IMR-90 (cell line): ENCODE measurements at regions not wholly inside any gene's neighbourhood (a gene's known extent, or its start where the extent isn't known, plus 50 kb on each side); places are given as distances from the start of the nearest gene placed in this dataset.

Source experiments
- ATAC-seq: fragments of 200-7000 bp; cut with Tn5 transposase; 2 replicates; pipeline ENCODE4 v1.9.1; 2020; ENCODE audit warnings: low read depth, mild to moderate bottlenecking, moderate library complexity
- BruUV-seq: library from RNA; stranded (reverse); fragments of 400-500 nt; replicated peaks from 2 replicates; lab custom pipeline; 2021; lab: Mats Ljungman, UMichigan
- CTCF ChIA-PET: fragments of 300-600 bp; formaldehyde crosslinking; extraction: SDS; loops from one replicate; lab custom pipeline; 2021; ENCODE audit warnings: antibody characterized with exemption; lab: Yijun Ruan, JAX
- POLR2A ChIA-PET: fragments of 300-600 bp; sonication (Branson Sonifier 250); formaldehyde crosslinking; loops from one replicate; lab custom pipeline; 2022; ENCODE audit warnings: antibody characterized with exemption; ENCODE audit not compliant: unreplicated experiment; lab: Charles Lee
- DNase-seq: peaks from one replicate; pipeline ENCODE4 v3.0.0; 2013
- H2AFZ ChIP-seq: replicated peaks from 2 replicates; pipeline ENCODE3; 2013; ENCODE audit warnings: low read length, mild to moderate bottlenecking; ENCODE audit not compliant: poor library complexity
- H2AK5ac ChIP-seq: 2 replicates; pipeline ENCODE4 v1.6.1; 2013; ENCODE audit warnings: low read depth, low read length, inconsistent platforms
- H2AK9ac ChIP-seq: replicated peaks from 2 replicates; pipeline ENCODE3; 2013; ENCODE audit warnings: mild to moderate bottlenecking, low read depth, low read length, moderate library complexity; ENCODE audit not compliant: poor library complexity
- H2BK120ac ChIP-seq: 2 replicates; pipeline ENCODE4 v1.6.1; 2013; ENCODE audit warnings: low read depth, low read length, inconsistent platforms
- H2BK15ac ChIP-seq: 3 replicates; pipeline ENCODE4 v1.6.1; 2013; ENCODE audit warnings: low read depth, low read length, inconsistent platforms
- H2BK20ac ChIP-seq: 2 replicates; pipeline ENCODE4 v1.6.1; 2013; ENCODE audit warnings: low read depth, mild to moderate bottlenecking, inconsistent platforms, low read length, moderate library complexity
- H2BK5ac ChIP-seq: 2 replicates; pipeline ENCODE4 v1.6.1; 2013; ENCODE audit warnings: mild to moderate bottlenecking, low read depth, low read length, inconsistent platforms; ENCODE audit not compliant: poor library complexity, severe bottlenecking
- H3K14ac ChIP-seq: replicated peaks from 2 replicates; pipeline ENCODE4 v1.6.1; 2013; ENCODE audit warnings: low read depth, low read length, inconsistent platforms
- H3K18ac ChIP-seq: 2 replicates; pipeline ENCODE4 v1.6.1; 2013; ENCODE audit warnings: low read depth, low read length, control low read depth
- H3K23ac ChIP-seq: 2 replicates; pipeline ENCODE4 v1.6.1; 2013; ENCODE audit warnings: low read depth, low read length, inconsistent platforms
- H3K27ac ChIP-seq: 2 replicates; pipeline ENCODE4 v1.5.1; 2013; ENCODE audit warnings: mild to moderate bottlenecking, control low read depth, low read length; ENCODE audit not compliant: insufficient read depth
- H3K27me3 ChIP-seq: 2 replicates; pipeline ENCODE4 v1.6.1; 2013; ENCODE audit warnings: low read length; ENCODE audit not compliant: control insufficient read depth, insufficient read depth
- H3K36me3 ChIP-seq: 2 replicates; pipeline ENCODE4 v1.6.1; 2013; ENCODE audit warnings: low read length, mixed read lengths; ENCODE audit not compliant: control insufficient read depth, insufficient read depth
- H3K4ac ChIP-seq: 2 replicates; pipeline ENCODE4 v1.6.1; 2013; ENCODE audit warnings: low read depth, low read length, inconsistent platforms
- H3K4me1 ChIP-seq: 2 replicates; pipeline ENCODE4 v1.6.1; 2013; ENCODE audit warnings: low read length, mixed read lengths; ENCODE audit not compliant: control insufficient read depth, insufficient read depth
- H3K4me2 ChIP-seq: 2 replicates; pipeline ENCODE4 v1.6.1; 2013; ENCODE audit warnings: low read depth, mild to moderate bottlenecking, control low read depth, low read length, moderate library complexity
- H3K4me3 ChIP-seq: 2 replicates; pipeline ENCODE4 v1.5.1; 2013; ENCODE audit warnings: low read depth, mild to moderate bottlenecking, control low read depth, low read length, moderate library complexity; ENCODE audit not compliant: insufficient read depth
- H3K56ac ChIP-seq: 2 replicates; pipeline ENCODE4 v1.6.1; 2013; ENCODE audit warnings: low read length, inconsistent platforms; ENCODE audit not compliant: insufficient read depth; ENCODE audit errors: extremely low read depth
- H3K79me1 ChIP-seq, 2 experiments: 2 replicates each; pipeline ENCODE4 v1.6.1; 2013; ENCODE audit warnings: low read length in 2 of 2, inconsistent platforms in 1 of 2, low read depth in 1 of 2
- H3K9ac ChIP-seq: 2 replicates; pipeline ENCODE4 v1.6.1; 2013; ENCODE audit warnings: low read depth, low read length, control low read depth
- H3K9me1 ChIP-seq: 2 replicates; pipeline ENCODE4 v1.6.1; 2013; ENCODE audit warnings: low read length, inconsistent platforms; ENCODE audit not compliant: insufficient read depth
- H3K9me3 ChIP-seq: 2 replicates; pipeline ENCODE4 v1.6.1; 2013; ENCODE audit warnings: low read length; ENCODE audit not compliant: control insufficient read depth, insufficient read depth
- H4K20me1 ChIP-seq: 2 replicates; pipeline ENCODE4 v1.6.1; 2013; ENCODE audit warnings: low read length, inconsistent platforms; ENCODE audit not compliant: insufficient read depth
- H4K5ac ChIP-seq: 2 replicates; pipeline ENCODE4 v1.6.1; 2013; ENCODE audit warnings: mild to moderate bottlenecking, low read depth, low read length, control low read depth
- H4K8ac ChIP-seq, 2 experiments: 2 replicates each; pipeline ENCODE4 v1.6.1; 2013; ENCODE audit warnings: low read depth in 2 of 2, low read length in 2 of 2, control low read depth in 1 of 2, inconsistent platforms in 1 of 2
- H4K91ac ChIP-seq: 2 replicates; pipeline ENCODE4 v1.6.1; 2013; ENCODE audit warnings: low read depth, low read length, inconsistent platforms; ENCODE audit not compliant: insufficient read depth
- BHLHE40 ChIP-seq: fragments of 150-350 bp; IDR thresholded peaks from 2 replicates; pipeline ENCODE4 v1.6.1; 2016; ENCODE audit warnings: mild to moderate bottlenecking, low read depth, low read length
- CEBPB ChIP-seq: IDR thresholded peaks from 2 replicates; pipeline ENCODE4 v1.6.1; 2012; ENCODE audit warnings: low read depth, low read length, improper control_type of control experiment
- CHD1 ChIP-seq: IDR thresholded peaks from 2 replicates; pipeline ENCODE4 v1.6.1; 2012; ENCODE audit warnings: low read depth, low read length, improper control_type of control experiment
- CTCF ChIP-seq: conservative IDR thresholded peaks from 2 replicates; pipeline ENCODE4 v1.5.1; 2012; ENCODE audit warnings: mild to moderate bottlenecking, low read depth, low read length, improper control_type of control experiment
- FOS ChIP-seq: fragments of 150-350 bp; IDR thresholded peaks from 2 replicates; pipeline ENCODE4 v1.6.1; 2016; ENCODE audit warnings: low read depth, low read length
- MAFK ChIP-seq: IDR thresholded peaks from 2 replicates; pipeline ENCODE4 v1.6.1; 2012; ENCODE audit warnings: low read depth, low read length, improper control_type of control experiment
- MAZ ChIP-seq: IDR thresholded peaks from 2 replicates; pipeline ENCODE4 v1.6.1; 2012; ENCODE audit warnings: low read depth, mild to moderate bottlenecking, low read length, improper control_type of control experiment, moderate library complexity, borderline replicate concordance
- MXI1 ChIP-seq: IDR thresholded peaks from 2 replicates; pipeline ENCODE4 v1.6.1; 2012; ENCODE audit warnings: low read depth, mild to moderate bottlenecking, low read length, moderate library complexity, borderline replicate concordance
- NFE2L2 ChIP-seq: fragments of 150-350 bp; IDR thresholded peaks from 2 replicates; pipeline ENCODE4 v1.6.1; 2016; ENCODE audit warnings: low read depth, mild to moderate bottlenecking, low read length
- POLR2A ChIP-seq: IDR thresholded peaks from 2 replicates; pipeline ENCODE4 v1.6.1; 2012; ENCODE audit warnings: mild to moderate bottlenecking, low read depth, low read length
- RAD21 ChIP-seq: IDR thresholded peaks from 2 replicates; pipeline ENCODE4 v1.6.1; 2012; ENCODE audit warnings: low read length, improper control_type of control experiment
- RCOR1 ChIP-seq: IDR thresholded peaks from 2 replicates; pipeline ENCODE4 v1.6.1; 2012; ENCODE audit warnings: mild to moderate bottlenecking, low read length, improper control_type of control experiment; ENCODE audit not compliant: insufficient replicate concordance
- RFX5 ChIP-seq: IDR thresholded peaks from 2 replicates; pipeline ENCODE4 v1.8.0; 2012; ENCODE audit warnings: low read depth, mild to moderate bottlenecking, low read length, moderate library complexity
- SMC3 ChIP-seq: fragments of 150-350 bp; IDR thresholded peaks from 2 replicates; pipeline ENCODE4 v1.6.1; 2016; ENCODE audit warnings: low read depth, mild to moderate bottlenecking, antibody characterized with exemption, low read length, moderate library complexity
- USF2 ChIP-seq: fragments of 150-350 bp; IDR thresholded peaks from 2 replicates; pipeline ENCODE4 v1.6.1; 2017; ENCODE audit warnings: mild to moderate bottlenecking, antibody characterized with exemption, low read length, low read depth
- WGBS, 2 experiments: methylation state at CpG; one replicate each; pipeline versions ENCODE4 v1.1.5 to v1.1.7; 2013; ENCODE audit warnings: missing lambda C conversion rate in 2 of 2; ENCODE audit not compliant: insufficient read length in 1 of 2; ENCODE audit errors: extremely low coverage in 2 of 2; 5-methylcytosine and 5-hydroxymethylcytosine counted together
- dilution Hi-C: fragments of 300-500 bp; cut with HindIII; formaldehyde crosslinking; loops from one replicate; pipeline ENCODE4 v1.14.3; 2018; ENCODE audit warnings: low sequenced_read_pairs; ENCODE audit not compliant: unreplicated experiment
- in situ Hi-C: fragments of 300-500 bp; cut with MboI; formaldehyde crosslinking; loops from 3 replicates; pipeline ENCODE4 v1.14.3; 2019; ENCODE audit warnings: low sequenced_read_pairs, inconsistent platforms, mixed read lengths
- intact Hi-C: fragments of 100-400 bp; cut with micrococcal nuclease; formaldehyde crosslinking; loops from 2 replicates; pipeline ENCODE4 v1.10.0; 2022
- TF ChIP-seq, protein P1 (sequence below): fragments of 150-350 bp; IDR thresholded peaks from 2 replicates; pipeline ENCODE4 v1.6.1; 2016; ENCODE audit warnings: low read depth, mild to moderate bottlenecking, low read length, moderate library complexity, borderline replicate concordance

DNA sequence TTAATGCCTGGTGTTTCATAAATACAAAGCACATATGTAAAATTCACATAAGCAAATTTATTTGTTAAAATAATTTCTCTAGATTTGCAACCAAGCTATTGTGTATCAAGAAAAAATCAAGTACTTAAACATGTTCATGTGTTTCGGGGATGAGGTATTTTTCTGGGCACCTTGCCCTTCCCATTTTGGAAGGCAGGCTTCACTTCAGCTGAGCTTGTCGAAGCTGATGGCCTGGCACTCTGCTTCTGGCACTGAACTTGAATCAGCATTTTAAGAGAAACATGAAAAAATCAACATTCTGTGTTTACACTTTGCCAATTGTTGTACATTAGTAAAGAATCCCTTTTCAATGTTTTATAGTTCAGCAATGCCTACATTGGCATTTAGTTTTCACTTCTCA is 179.1 kb upstream of the STEAP4 start:
- no peaks in the 10 kb centered on the region for H3K27me3 ChIP-seq
- intact Hi-C loops, result no loop called here
- no peak overlapping the region for H3K27ac ChIP-seq
- no peak overlapping the region for H3K4me2 ChIP-seq
- no peak overlapping the region for H3K56ac ChIP-seq
- no peak overlapping the region for H3K23ac ChIP-seq
- no TSS peak for BruUV-seq
- H3K18ac ChIP-seq, result no peak overlapping the region
- in situ Hi-C loops, result no loop called here
- H2BK15ac ChIP-seq, result no peak overlapping the region
- H3K4me3 ChIP-seq, result no peak overlapping the region
- no peak overlapping the region for H2BK120ac ChIP-seq
- H2AK9ac ChIP-seq, result no peak overlapping the region
- no peaks in the 10 kb centered on the region for H4K20me1 ChIP-seq
- no peak overlapping the region for H2BK20ac ChIP-seq
- no peaks in the 10 kb centered on the region for H3K79me1 ChIP-seq
- H2AK5ac ChIP-seq, result no peak overlapping the region
- dilution Hi-C loops, result no loop called here
- ChIA-PET CTCF (no interaction called here), POLR2A (no interaction called here)
- H3K4me1 ChIP-seq, result no peaks in the 10 kb centered on the region
- no peaks in the 10 kb centered on the region for H3K36me3 ChIP-seq
- H3K9me3 ChIP-seq, result peaks cover 4% of the 10 kb centered on the region; the same call in 1 of the 2 replicates
- H4K5ac ChIP-seq, result no peak overlapping the region
- ATAC-seq, result no peak
- no peak overlapping the region for H4K91ac ChIP-seq
- no peaks in the 10 kb centered on the region for H3K9me1 ChIP-seq
- no peak overlapping the region for H4K8ac ChIP-seq
- no CpG with 5 or more reads among the region's 2 CpGs for WGBS, 2 experiments
- no peak for DNase-seq
- H2BK5ac ChIP-seq, result no peak overlapping the region
- H3K4ac ChIP-seq, result no peak overlapping the region
- no peak overlapping the region for H3K9ac ChIP-seq
- TF ChIP-seq BHLHE40 (no peak), POLR2A (no peak), NFE2L2 (no peak), MAFK (no peak), CTCF (no peak), MAZ (no peak), RFX5 (no peak), CEBPB (no peak), FOS (no peak), RCOR1 (no peak), SMC3 (no peak), CHD1 (no peak), MXI1 (no peak), USF2 (no peak), RAD21 (no peak)
- TF ChIP-seq, protein P1, sequence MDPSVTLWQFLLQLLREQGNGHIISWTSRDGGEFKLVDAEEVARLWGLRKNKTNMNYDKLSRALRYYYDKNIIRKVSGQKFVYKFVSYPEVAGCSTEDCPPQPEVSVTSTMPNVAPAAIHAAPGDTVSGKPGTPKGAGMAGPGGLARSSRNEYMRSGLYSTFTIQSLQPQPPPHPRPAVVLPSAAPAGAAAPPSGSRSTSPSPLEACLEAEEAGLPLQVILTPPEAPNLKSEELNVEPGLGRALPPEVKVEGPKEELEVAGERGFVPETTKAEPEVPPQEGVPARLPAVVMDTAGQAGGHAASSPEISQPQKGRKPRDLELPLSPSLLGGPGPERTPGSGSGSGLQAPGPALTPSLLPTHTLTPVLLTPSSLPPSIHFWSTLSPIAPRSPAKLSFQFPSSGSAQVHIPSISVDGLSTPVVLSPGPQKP, result no peak
- no peak overlapping the region for H2AFZ ChIP-seq
- H3K14ac ChIP-seq, result no peak overlapping the region
